PC-9 (cell line): ENCODE measurements at regions not wholly inside any gene's neighbourhood (a gene's known extent, or its start where the extent isn't known, plus 50 kb on each side); places are given as distances from the start of the nearest gene placed in this dataset.
"Not testable (repeated sequence)": the region's sequence is repeated elsewhere in the genome, so short reads cannot be mapped to it uniquely, and the experiment has no call there.

Experiments
- BruUV-seq: library from RNA; stranded (reverse); fragments of 400-500 nt; replicated peaks from 2 replicates; lab custom pipeline; 2021; lab: Mats Ljungman, UMichigan
- CTCF ChIA-PET: fragments of 300-600 bp; sonication (Branson Sonifier 250); formaldehyde crosslinking; loops from one replicate; lab custom pipeline; 2022; ENCODE audit warnings: antibody characterized with exemption; lab: Charles Lee
- POLR2A ChIA-PET: fragments of 300-600 bp; sonication (Branson Sonifier 250); formaldehyde crosslinking; loops from one replicate; lab custom pipeline; 2022; ENCODE audit warnings: antibody characterized with exemption; ENCODE audit not compliant: unreplicated experiment; lab: Charles Lee
- DNase-seq, 2 experiments: peaks; one replicate each; pipeline versions ENCODE4 v3.0.0 to v3.0.0-alpha.2; 2015 to 2022; ENCODE audit warnings: mixed read lengths in 1 of 2
- H2AFZ ChIP-seq: fragments of 200-600 bp; sonication (generic); 2 replicates; pipeline ENCODE4 v1.8.1; 2017; ENCODE audit warnings: antibody characterized with exemption
- H3F3A ChIP-seq: fragments of 200-600 bp; sonication (generic); 2 replicates; pipeline ENCODE4 v1.8.1; 2017; ENCODE audit warnings: antibody characterized with exemption, mild to moderate bottlenecking, low read depth; ENCODE audit not compliant: insufficient read depth
- H3K27ac ChIP-seq: fragments of 200-600 bp; sonication (generic); 2 replicates; pipeline ENCODE4 v1.6.1; 2016; ENCODE audit warnings: mixed run types
- H3K27me3 ChIP-seq: fragments of 200-600 bp; sonication (generic); 2 replicates; pipeline ENCODE4 v1.6.1; 2016; ENCODE audit warnings: low read depth, mixed run types; ENCODE audit not compliant: insufficient read depth
- H3K36me3 ChIP-seq: fragments of 200-600 bp; sonication (generic); 2 replicates; pipeline ENCODE4 v1.6.1; 2016; ENCODE audit warnings: low read depth, mixed run types
- H3K4me1 ChIP-seq: fragments of 200-600 bp; sonication (generic); replicated peaks from 2 replicates; pipeline ENCODE4 v1.6.1; 2016; ENCODE audit warnings: mixed run types; ENCODE audit not compliant: insufficient read depth
- H3K4me2 ChIP-seq: fragments of 200-600 bp; sonication (generic); 2 replicates; pipeline ENCODE4 v1.6.1; 2017; ENCODE audit warnings: mixed run types
- H3K4me3 ChIP-seq: fragments of 200-600 bp; sonication (generic); 2 replicates; pipeline ENCODE4 v1.6.1; 2016; ENCODE audit warnings: mixed run types
- H3K79me2 ChIP-seq: fragments of 200-600 bp; sonication (generic); 2 replicates; pipeline ENCODE4 v1.6.1; 2017; ENCODE audit warnings: low read depth, mixed run types
- H3K9me2 ChIP-seq: fragments of 200-600 bp; sonication (generic); 2 replicates; pipeline ENCODE4 v1.8.1; 2017; ENCODE audit warnings: mild to moderate bottlenecking; ENCODE audit not compliant: insufficient read depth
- H3K9me3 ChIP-seq: fragments of 200-600 bp; sonication (generic); 2 replicates; pipeline ENCODE4 v1.8.1; 2016; ENCODE audit warnings: low read depth; ENCODE audit not compliant: insufficient read depth
- H4K20me1 ChIP-seq: fragments of 200-600 bp; sonication (generic); 2 replicates; pipeline ENCODE4 v1.8.1; 2017; ENCODE audit not compliant: insufficient read depth
- EZH2 ChIP-seq: fragments of 200-600 bp; sonication (generic); IDR thresholded peaks from 2 replicates; pipeline ENCODE4 v1.8.0; 2017; ENCODE audit warnings: antibody characterized with exemption, low read depth
- intact Hi-C: fragments of 100-400 bp; cut with micrococcal nuclease; formaldehyde crosslinking; loops from one replicate; pipeline ENCODE4 v1.10.0; 2022; ENCODE audit not compliant: unreplicated experiment
- TF ChIP-seq, protein P1 (sequence below): fragments of 200-600 bp; sonication (generic); conservative IDR thresholded peaks from 2 replicates; pipeline ENCODE4 v1.6.1; 2017; ENCODE audit warnings: mixed run types, antibody characterized with exemption, mild to moderate bottlenecking, moderate library complexity

DNA sequence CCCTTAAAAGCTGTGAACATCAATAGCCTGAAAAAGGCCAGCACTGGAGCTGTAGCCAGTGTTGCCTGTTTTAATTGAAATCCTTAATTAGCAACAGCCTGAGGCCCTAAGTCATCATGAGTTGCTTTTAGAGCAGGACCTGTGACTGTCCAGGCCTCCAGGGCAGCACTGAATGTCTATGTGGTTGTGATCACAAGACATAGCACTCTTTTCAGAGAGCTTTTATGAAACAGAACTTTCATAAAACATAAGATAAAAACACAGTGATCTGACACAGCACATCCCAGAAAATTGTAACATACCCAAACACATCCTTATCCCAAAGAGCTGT lies 85.5 kb upstream of the MYO10 start:
- Histone ChIP-seq H2AFZ (no peak overlapping the region), H3F3A (no peaks in the 10 kb centered on the region; the same call in 1 of the 2 replicates), H3K4me1 (no peaks in the 10 kb centered on the region), H3K9me2 (no peaks in the 10 kb centered on the region), H3K36me3 (no peaks in the 10 kb centered on the region), H3K27ac (no peak overlapping the region), H4K20me1 (no peaks in the 10 kb centered on the region), H3K27me3 (no peaks in the 10 kb centered on the region), H3K4me3 (no peak overlapping the region), H3K79me2 (no peaks in the 10 kb centered on the region), H3K9me3 (no peaks in the 10 kb centered on the region), H3K4me2 (no peak overlapping the region)
- CTCF ChIA-PET = interaction anchor here (1.1 kb wide), 1 partner anchor 470 kb away, joined by 3 read pairs; no protein-coding TSS in a partner anchor
- POLR2A ChIA-PET = no interaction called here
- intact Hi-C loops = no loop called here
- DNase-seq = no peak
- TF ChIP-seq, protein P1, sequence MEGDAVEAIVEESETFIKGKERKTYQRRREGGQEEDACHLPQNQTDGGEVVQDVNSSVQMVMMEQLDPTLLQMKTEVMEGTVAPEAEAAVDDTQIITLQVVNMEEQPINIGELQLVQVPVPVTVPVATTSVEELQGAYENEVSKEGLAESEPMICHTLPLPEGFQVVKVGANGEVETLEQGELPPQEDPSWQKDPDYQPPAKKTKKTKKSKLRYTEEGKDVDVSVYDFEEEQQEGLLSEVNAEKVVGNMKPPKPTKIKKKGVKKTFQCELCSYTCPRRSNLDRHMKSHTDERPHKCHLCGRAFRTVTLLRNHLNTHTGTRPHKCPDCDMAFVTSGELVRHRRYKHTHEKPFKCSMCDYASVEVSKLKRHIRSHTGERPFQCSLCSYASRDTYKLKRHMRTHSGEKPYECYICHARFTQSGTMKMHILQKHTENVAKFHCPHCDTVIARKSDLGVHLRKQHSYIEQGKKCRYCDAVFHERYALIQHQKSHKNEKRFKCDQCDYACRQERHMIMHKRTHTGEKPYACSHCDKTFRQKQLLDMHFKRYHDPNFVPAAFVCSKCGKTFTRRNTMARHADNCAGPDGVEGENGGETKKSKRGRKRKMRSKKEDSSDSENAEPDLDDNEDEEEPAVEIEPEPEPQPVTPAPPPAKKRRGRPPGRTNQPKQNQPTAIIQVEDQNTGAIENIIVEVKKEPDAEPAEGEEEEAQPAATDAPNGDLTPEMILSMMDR = no peak
- TF ChIP-seq EZH2 = no peak
- no TSS peak for BruUV-seq

DNA sequence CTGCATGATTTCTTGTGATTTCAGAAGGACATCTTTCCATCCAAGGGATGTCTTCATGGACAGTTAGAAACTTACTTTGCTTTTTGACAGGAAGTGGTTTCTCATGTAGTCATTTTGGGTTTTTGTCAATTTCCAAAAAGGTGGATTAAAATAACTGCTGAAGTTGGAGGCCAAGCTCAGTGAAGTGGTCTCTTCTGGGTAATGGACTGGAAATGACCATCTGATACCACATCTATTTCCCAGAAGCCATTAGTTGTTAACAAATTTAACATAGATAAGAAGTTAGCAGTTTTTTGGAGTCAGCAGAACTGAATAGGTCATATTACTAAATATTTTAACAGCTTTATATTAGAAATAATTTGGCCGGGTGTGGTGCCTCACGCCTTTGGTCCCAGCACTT lies 86.2 kb upstream of the MYO10 start:
- Histone ChIP-seq H3K27ac (no peak overlapping the region), H2AFZ (no peak overlapping the region), H3K27me3 (no peaks in the 10 kb centered on the region), H3K79me2 (no peaks in the 10 kb centered on the region), H3K4me1 (no peaks in the 10 kb centered on the region), H3K9me3 (no peaks in the 10 kb centered on the region), H3F3A (no peaks in the 10 kb centered on the region; the same call in 1 of the 2 replicates), H3K36me3 (no peaks in the 10 kb centered on the region), H3K4me2 (no peak overlapping the region), H3K9me2 (no peaks in the 10 kb centered on the region), H3K4me3 (no peak overlapping the region), H4K20me1 (no peaks in the 10 kb centered on the region)
- no peak for DNase-seq
- BruUV-seq = no TSS peak
- TF ChIP-seq EZH2 = no peak
- TF ChIP-seq, protein P1 = no peak
- intact Hi-C loops = no loop called here
- POLR2A ChIA-PET = no interaction called here
- CTCF ChIA-PET = interaction anchor here (0.7 to 1.1 kb wide), 2 partner anchors 178 to 471 kb away, joined by 3 to 9 read pairs; no protein-coding TSS in a partner anchor

DNA sequence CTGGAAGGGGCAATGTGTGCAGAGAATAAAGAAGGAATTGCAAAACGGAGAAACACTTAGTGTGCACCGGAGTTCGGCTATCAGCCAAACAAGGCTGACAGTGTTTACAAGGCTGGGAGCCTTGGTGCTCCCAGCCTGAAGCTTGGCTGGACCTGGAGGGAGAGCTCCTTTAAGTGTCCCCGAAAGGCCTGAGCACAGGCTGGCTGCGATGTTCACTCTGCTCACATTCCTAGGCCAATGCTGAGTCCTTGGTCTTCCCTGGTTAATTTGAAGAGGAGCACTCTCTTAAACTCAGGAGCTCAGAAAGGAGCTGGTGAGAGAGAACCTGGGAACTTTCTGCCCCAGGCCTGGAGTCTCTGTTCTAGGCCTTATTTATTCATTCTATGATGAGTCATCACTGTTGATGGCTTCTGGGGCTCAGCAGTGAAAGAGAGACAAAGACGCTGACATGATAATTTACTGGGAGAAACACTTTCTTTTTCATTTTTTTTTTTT lies 88.6 kb upstream of the MYO10 start:
- no peaks in the 10 kb centered on the region for H3K36me3 ChIP-seq
- 0 out of 2 replicates have a peak overlapping the region, but pooled peaks have one; percentile 41 for H2AFZ ChIP-seq
- H3K27ac ChIP-seq = no peak overlapping the region
- no peak overlapping the region for H3K4me3 ChIP-seq
- no peaks in the 10 kb centered on the region for H3K4me1 ChIP-seq
- intact Hi-C loops = no loop called here
- POLR2A ChIA-PET = interaction anchor here (0.6 kb wide), 1 partner anchor 1148 kb away, joined by 3 read pairs; no protein-coding TSS in a partner anchor
- no peaks in the 10 kb centered on the region; the same call in 1 of the 2 replicates for H3F3A ChIP-seq
- H3K9me3 ChIP-seq = no peaks in the 10 kb centered on the region
- peak in 1 of 2 experiments; percentile 21 for DNase-seq
- CTCF ChIA-PET = no interaction called here
- H3K4me2 ChIP-seq = no peak overlapping the region
- H4K20me1 ChIP-seq = no peaks in the 10 kb centered on the region
- no TSS peak for BruUV-seq
- H3K27me3 ChIP-seq = no peaks in the 10 kb centered on the region
- no peaks in the 10 kb centered on the region for H3K79me2 ChIP-seq
- no peak for TF ChIP-seq EZH2
- TF ChIP-seq, protein P1 = no peak
- no peaks in the 10 kb centered on the region for H3K9me2 ChIP-seq

DNA sequence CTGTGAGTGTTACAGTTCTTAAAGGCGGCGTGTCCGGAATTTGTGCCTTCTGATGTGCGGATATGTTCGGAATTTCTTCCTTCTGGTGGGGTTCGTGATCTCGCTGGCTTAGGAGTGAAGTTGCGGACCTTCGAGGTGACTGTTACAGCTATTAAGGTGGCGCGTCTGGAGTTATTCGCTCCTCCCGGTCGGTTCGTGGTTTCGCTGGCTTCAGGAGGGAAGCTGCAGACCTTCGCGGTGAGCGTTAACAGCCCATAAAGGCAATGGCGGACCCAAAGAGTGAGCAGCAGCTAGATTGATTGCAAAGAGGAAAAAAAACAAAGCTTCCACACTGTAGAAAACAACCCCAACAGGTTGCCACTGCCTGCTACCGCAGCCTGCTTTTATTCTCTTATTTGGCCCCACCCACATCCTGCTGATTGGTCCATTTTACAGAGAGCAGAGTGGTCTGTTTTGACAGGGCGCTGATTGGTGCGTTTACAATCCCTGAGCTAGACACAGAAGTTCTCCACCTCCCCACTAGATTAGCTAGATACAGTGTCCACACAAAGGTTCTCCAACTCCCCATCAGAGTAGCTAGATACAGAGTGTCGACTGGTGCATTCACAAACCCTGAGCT lies 95.7 kb upstream of the MYO10 start:
- H3K79me2 ChIP-seq, BruUV-seq, POLR2A ChIA-PET, H3K27me3 ChIP-seq, DNase-seq, H3K9me2 ChIP-seq, H2AFZ ChIP-seq, intact Hi-C loops, H3K4me3 ChIP-seq, H3K27ac ChIP-seq, H3K4me2 ChIP-seq, H3K9me3 ChIP-seq, H3F3A ChIP-seq, H3K36me3 ChIP-seq, H3K4me1 ChIP-seq, H4K20me1 ChIP-seq: not testable (repeated sequence)
- CTCF ChIA-PET = interaction anchor here (1.1 kb wide), 1 partner anchor 12 kb away, joined by 4 read pairs; no protein-coding TSS in a partner anchor

DNA sequence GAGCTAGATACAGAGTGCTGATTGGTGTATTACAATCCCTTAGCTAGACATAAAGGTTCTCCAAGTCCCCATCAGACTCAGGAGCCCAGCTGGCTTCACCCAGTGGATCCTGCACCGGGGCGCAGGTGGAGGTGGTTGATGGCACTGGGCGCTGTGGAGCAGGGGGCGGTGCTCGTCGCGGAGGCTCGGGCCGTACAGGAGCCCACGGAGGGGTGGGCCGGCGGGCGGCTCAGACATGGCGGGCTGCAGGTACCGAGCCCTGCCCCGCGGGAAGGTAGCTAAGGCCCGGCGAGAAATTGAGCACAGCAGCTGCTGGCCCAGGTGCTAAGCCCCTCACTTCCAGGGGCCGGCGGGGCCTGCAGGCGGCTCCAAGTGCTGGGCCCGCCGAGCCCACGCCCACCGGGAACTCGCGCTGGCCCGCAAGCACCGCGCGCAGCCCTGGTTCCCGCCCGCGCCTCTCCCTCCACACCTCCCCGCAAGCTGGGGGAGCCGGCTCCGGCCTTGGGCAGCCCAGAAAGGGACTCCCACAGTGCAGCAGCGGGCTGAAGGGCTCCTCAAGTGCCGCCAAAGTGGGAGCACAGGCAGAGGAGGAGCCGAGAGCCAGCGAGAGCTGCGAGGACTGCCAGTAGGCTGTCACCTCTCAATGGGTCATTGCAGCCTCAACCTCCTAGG lies 96.4 kb upstream of the MYO10 start:
- DNase-seq, intact Hi-C loops, POLR2A ChIA-PET, H3K27me3 ChIP-seq, H3K4me1 ChIP-seq, H2AFZ ChIP-seq, H3K4me2 ChIP-seq, H3K36me3 ChIP-seq, H3K4me3 ChIP-seq, H3F3A ChIP-seq, H3K79me2 ChIP-seq, H3K9me2 ChIP-seq, H3K9me3 ChIP-seq, H4K20me1 ChIP-seq, H3K27ac ChIP-seq, BruUV-seq: not testable (repeated sequence)
- CTCF ChIA-PET = interaction anchor here (1.1 kb wide), 1 partner anchor 13 kb away, joined by 4 read pairs; no protein-coding TSS in a partner anchor
